CD4-positive, alpha-beta T cell (primary cell): ENCODE measurements at regions not wholly inside any gene's neighbourhood (a gene's known extent, or its start where the extent isn't known, plus 50 kb on each side); places are given as distances from the start of the nearest gene placed in this dataset.

ENCODE experiments used
- ATAC-seq: fragments of 200-7000 bp; cut with Tn5 transposase; one replicate; pipeline ENCODE4 v1.10.0; 2022; ENCODE audit warnings: mild to moderate bottlenecking; ENCODE audit not compliant: poor library complexity
- CTCF ChIA-PET: fragments of 350-600 bp; sonication (Branson Sonifier 250); formaldehyde crosslinking; loops from one replicate; lab custom pipeline; 2021; ENCODE audit warnings: antibody characterized with exemption, inconsistent platforms; lab: Charles Lee
- POLR2A ChIA-PET: fragments of 350-600 bp; sonication (Branson Sonifier 250); formaldehyde crosslinking; loops from one replicate; lab custom pipeline; 2021; ENCODE audit warnings: antibody characterized with exemption, inconsistent platforms; lab: Charles Lee
- DNase-seq, 14 experiments: peaks; one replicate each; pipeline ENCODE4 v3.0.0-alpha.2; 2013 to 2020; ENCODE audit warnings: mixed read lengths in 2 of 14
- H3K27ac ChIP-seq, 2 donors: one replicate each; pipeline versions ENCODE4 v1.5.1 to v1.7.0; 2013; ENCODE audit warnings: low read length in 2 of 2, low read depth in 1 of 2, mild to moderate bottlenecking in 1 of 2
- H3K27me3 ChIP-seq, 2 experiments: 1 replicate in 1 of 2; 2 replicates in 1 of 2; pipeline versions ENCODE4 v1.6.1 to v1.7.0; 2013; ENCODE audit warnings: low read length in 2 of 2, control low read depth in 1 of 2, mild to moderate bottlenecking in 1 of 2, moderate library complexity in 1 of 2; ENCODE audit not compliant: insufficient read depth in 2 of 2, control insufficient read depth in 1 of 2
- H3K36me3 ChIP-seq: one replicate; pipeline ENCODE4 v1.6.1; 2013; ENCODE audit warnings: low read length, control low read depth; ENCODE audit not compliant: insufficient read depth
- H3K4me1 ChIP-seq: one replicate; pipeline ENCODE4 v1.6.1; 2013; ENCODE audit warnings: low read length, control low read depth; ENCODE audit not compliant: insufficient read depth
- H3K4me3 ChIP-seq: one replicate; pipeline ENCODE4 v1.5.1; 2013; ENCODE audit warnings: mild to moderate bottlenecking, low read length, moderate library complexity
- H3K9me3 ChIP-seq, 2 experiments: 1 replicate in 1 of 2; 2 replicates in 1 of 2; pipeline versions ENCODE4 v1.6.1 to v1.7.0; 2013; ENCODE audit warnings: low read length in 2 of 2, mild to moderate bottlenecking in 2 of 2, control low read depth in 1 of 2, moderate library complexity in 1 of 2; ENCODE audit not compliant: control insufficient read depth in 1 of 2, insufficient read depth in 1 of 2
- H3K27ac Mint-ChIP-seq: one replicate; pipeline ENCODE4 v1.8.0; 2020; ENCODE audit warnings: mixed read lengths
- H3K27me3 Mint-ChIP-seq: one replicate; pipeline ENCODE4 v1.8.0; 2021; ENCODE audit warnings: mixed read lengths
- H3K36me3 Mint-ChIP-seq: one replicate; pipeline ENCODE4 v1.8.0; 2021; ENCODE audit warnings: low read depth, mixed read lengths
- H3K4me1 Mint-ChIP-seq: one replicate; pipeline ENCODE4 v1.8.0; 2021; ENCODE audit warnings: low read depth, mixed read lengths
- H3K4me3 Mint-ChIP-seq: one replicate; pipeline ENCODE4 v1.8.0; 2020; ENCODE audit warnings: mild to moderate bottlenecking, mixed read lengths
- H3K9me3 Mint-ChIP-seq: one replicate; pipeline ENCODE4 v1.8.0; 2020; ENCODE audit warnings: mixed read lengths
- intact Hi-C, 2 experiments: fragments of 100-400 bp; cut with DNase I in 1 of 2; cut with micrococcal nuclease in 1 of 2; formaldehyde crosslinking; loops; one replicate each; pipeline versions ENCODE4 v1.15.1 to v1.9.0; 2023 to 2025; cut with DNase I, micrococcal nuclease
- TF ChIP-seq, protein P1 (sequence below): fragments of 200-600 bp; IDR thresholded peaks from one replicate; pipeline ENCODE4 v1.8.0; 2022; ENCODE audit warnings: antibody characterized with exemption, mild to moderate bottlenecking

GRCh38 chr14:42872786-42873185 lies 1266.1 kb downstream of the LRFN5 start:
- H3K27me3 ChIP-seq = no peaks in the 10 kb centered on the region
- peaks cover 0 to 3% of the 10 kb centered on the region in 2 experiments for H3K9me3 ChIP-seq
- H3K4me1 ChIP-seq = no peaks in the 10 kb centered on the region
- intact Hi-C loops = no loop called here
- H3K4me3 ChIP-seq = no peak overlapping the region
- H3K27ac ChIP-seq = no peak overlapping the region
- Mint-ChIP-seq H3K4me3 (no peak overlapping the region), H3K36me3 (no peaks in the 10 kb centered on the region), H3K27me3 (no peaks in the 10 kb centered on the region), H3K9me3 (peaks cover 10% of the 10 kb centered on the region), H3K27ac (no peak overlapping the region), H3K4me1 (no peaks in the 10 kb centered on the region)
- TF ChIP-seq, protein P1, sequence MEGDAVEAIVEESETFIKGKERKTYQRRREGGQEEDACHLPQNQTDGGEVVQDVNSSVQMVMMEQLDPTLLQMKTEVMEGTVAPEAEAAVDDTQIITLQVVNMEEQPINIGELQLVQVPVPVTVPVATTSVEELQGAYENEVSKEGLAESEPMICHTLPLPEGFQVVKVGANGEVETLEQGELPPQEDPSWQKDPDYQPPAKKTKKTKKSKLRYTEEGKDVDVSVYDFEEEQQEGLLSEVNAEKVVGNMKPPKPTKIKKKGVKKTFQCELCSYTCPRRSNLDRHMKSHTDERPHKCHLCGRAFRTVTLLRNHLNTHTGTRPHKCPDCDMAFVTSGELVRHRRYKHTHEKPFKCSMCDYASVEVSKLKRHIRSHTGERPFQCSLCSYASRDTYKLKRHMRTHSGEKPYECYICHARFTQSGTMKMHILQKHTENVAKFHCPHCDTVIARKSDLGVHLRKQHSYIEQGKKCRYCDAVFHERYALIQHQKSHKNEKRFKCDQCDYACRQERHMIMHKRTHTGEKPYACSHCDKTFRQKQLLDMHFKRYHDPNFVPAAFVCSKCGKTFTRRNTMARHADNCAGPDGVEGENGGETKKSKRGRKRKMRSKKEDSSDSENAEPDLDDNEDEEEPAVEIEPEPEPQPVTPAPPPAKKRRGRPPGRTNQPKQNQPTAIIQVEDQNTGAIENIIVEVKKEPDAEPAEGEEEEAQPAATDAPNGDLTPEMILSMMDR = no peak
- ChIA-PET CTCF (no interaction called here), POLR2A (no interaction called here)
- no peaks in the 10 kb centered on the region for H3K36me3 ChIP-seq
- no peak for ATAC-seq
- no peak for DNase-seq

GRCh38 chr14:42869681-42870080 lies 1263.0 kb downstream of the LRFN5 start:
- no peak overlapping the region for H3K4me3 Mint-ChIP-seq
- no peaks in the 10 kb centered on the region for H3K27me3 Mint-ChIP-seq
- no peaks in the 10 kb centered on the region for H3K36me3 ChIP-seq
- no peaks in the 10 kb centered on the region for H3K4me1 Mint-ChIP-seq
- H3K4me1 ChIP-seq = no peaks in the 10 kb centered on the region
- no peak overlapping the region for H3K27ac ChIP-seq
- H3K27me3 ChIP-seq = no peaks in the 10 kb centered on the region
- no peak for ATAC-seq
- ChIA-PET CTCF (no interaction called here), POLR2A (no interaction called here)
- H3K4me3 ChIP-seq = no peak overlapping the region
- intact Hi-C loops = no loop called here
- H3K9me3 Mint-ChIP-seq = peaks cover 19% of the 10 kb centered on the region
- H3K9me3 ChIP-seq = peaks cover 0 to 3% of the 10 kb centered on the region in 2 experiments
- no peaks in the 10 kb centered on the region for H3K36me3 Mint-ChIP-seq
- no peak for DNase-seq
- TF ChIP-seq, protein P1 = no peak
- no peak overlapping the region for H3K27ac Mint-ChIP-seq

DNA sequence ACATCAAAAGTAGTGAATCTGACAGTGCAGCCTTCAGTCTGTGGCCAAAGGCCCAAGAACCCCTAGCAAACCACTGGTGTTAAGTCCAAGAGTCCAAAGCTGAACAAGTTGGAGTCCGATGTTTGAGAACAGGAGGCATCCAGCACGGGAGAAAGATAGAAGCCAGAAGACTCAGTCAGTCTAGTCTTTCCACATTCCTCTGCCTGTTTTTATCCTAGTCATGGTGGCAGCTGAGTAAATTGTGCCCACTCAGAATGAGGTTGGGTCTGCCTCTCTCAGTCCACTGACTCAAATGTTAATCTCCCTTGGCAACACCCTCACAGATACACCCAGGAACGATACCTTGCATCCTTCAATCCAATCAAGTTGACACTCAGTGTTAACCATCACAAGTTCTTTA lies 1255.4 kb downstream of the LRFN5 start:
- Histone ChIP-seq H3K4me3 (no peak overlapping the region), H3K36me3 (no peaks in the 10 kb centered on the region), H3K27me3 (no peaks in the 10 kb centered on the region), H3K4me1 (no peaks in the 10 kb centered on the region), H3K9me3 (peaks cover 0 to 3% of the 10 kb centered on the region in 2 experiments), H3K27ac (no peak overlapping the region)
- no peak for ATAC-seq
- DNase-seq = no peak
- ChIA-PET CTCF (no interaction called here), POLR2A (no interaction called here)
- Mint-ChIP-seq H3K9me3 (peaks cover 6% of the 10 kb centered on the region), H3K4me1 (no peaks in the 10 kb centered on the region), H3K4me3 (no peak overlapping the region), H3K27ac (no peak overlapping the region), H3K36me3 (no peaks in the 10 kb centered on the region), H3K27me3 (no peaks in the 10 kb centered on the region)
- TF ChIP-seq, protein P1 = no peak
- intact Hi-C loops = no loop called here
